ENCODE measurements at regions not wholly inside any gene's neighbourhood (a gene's known extent, or its start where the extent isn't known, plus 50 kb on each side); places are given as distances from the start of the nearest gene placed in this dataset.
"Not testable (repeated sequence)": the region's sequence is repeated elsewhere in the genome, so short reads cannot be mapped to it uniquely, and the experiment has no call there.

- Mint-ChIP-seq H3K27me3 (no peaks in the 10 kb centered on the region), H3K9me3 (no peaks in the 10 kb centered on the region), H3K4me1 (ENCODE audit: unreplicated experiment) (peaks cover 10% of the 10 kb centered on the region), H3K36me3 (no peaks in the 10 kb centered on the region), H3K27ac (no peak overlapping the region), H3K4me3 (no peak overlapping the region)
- DNase-seq (ENCODE audit: extremely low spot score, unreplicated experiment): no peak
- TF ChIP-seq CTCF (conservative IDR thresholded peaks at IDR 0.05): no peak
These were observed 67.3 kb upstream of the VCAN start for GRCh38 chr5:83404182-83404716.

- Mint-ChIP-seq H3K4me1 (ENCODE audit: unreplicated experiment) (peaks cover 10% of the 10 kb centered on the region), H3K27me3 (no peaks in the 10 kb centered on the region), H3K27ac (no peak overlapping the region), H3K36me3 (no peaks in the 10 kb centered on the region), H3K9me3 (no peaks in the 10 kb centered on the region), H3K4me3 (no peak overlapping the region)
- DNase-seq (ENCODE audit: extremely low spot score, unreplicated experiment): no peak
- no peak for TF ChIP-seq CTCF (conservative IDR thresholded peaks at IDR 0.05)
These were observed 65.9 kb upstream of the VCAN start for GRCh38 chr5:83405662-83406061.

- Mint-ChIP-seq H3K27ac (no peak overlapping the region), H3K4me1 (ENCODE audit: unreplicated experiment) (peaks cover under 1% of the 10 kb centered on the region), H3K36me3 (no peaks in the 10 kb centered on the region), H3K27me3 (no peaks in the 10 kb centered on the region), H3K4me3 (no peak overlapping the region), H3K9me3 (no peaks in the 10 kb centered on the region)
- no peak for DNase-seq (ENCODE audit: extremely low spot score, unreplicated experiment)
- no peak for TF ChIP-seq CTCF (conservative IDR thresholded peaks at IDR 0.05)
These were observed 64.6 kb upstream of the VCAN start for GRCh38 chr5:83406906-83407305.

- TF ChIP-seq CTCF (conservative IDR thresholded peaks at IDR 0.05): no peak
- no peak for DNase-seq (ENCODE audit: extremely low spot score, unreplicated experiment)
- no peak overlapping the region for H3K4me3 Mint-ChIP-seq
- H3K36me3 Mint-ChIP-seq: no peaks in the 10 kb centered on the region
- H3K27me3 Mint-ChIP-seq: no peaks in the 10 kb centered on the region
- no peak overlapping the region for H3K27ac Mint-ChIP-seq
- no peaks in the 10 kb centered on the region for H3K9me3 Mint-ChIP-seq
- H3K4me1 Mint-ChIP-seq (ENCODE audit: unreplicated experiment): no peaks in the 10 kb centered on the region
These were observed 63.6 kb upstream of the VCAN start for GRCh38 chr5:83407931-83408330.

- no peak overlapping the region for H3K4me3 Mint-ChIP-seq
- no peak for TF ChIP-seq CTCF (conservative IDR thresholded peaks at IDR 0.05)
- H3K9me3 Mint-ChIP-seq: no peaks in the 10 kb centered on the region
- H3K27me3 Mint-ChIP-seq: no peaks in the 10 kb centered on the region
- no peak overlapping the region for H3K27ac Mint-ChIP-seq
- H3K4me1 Mint-ChIP-seq (ENCODE audit: unreplicated experiment): no peaks in the 10 kb centered on the region
- no peak for DNase-seq (ENCODE audit: extremely low spot score, unreplicated experiment)
- H3K36me3 Mint-ChIP-seq: no peaks in the 10 kb centered on the region
These were observed 62.8 kb upstream of the VCAN start for GRCh38 chr5:83408719-83409118.

- H3K36me3 Mint-ChIP-seq; H3K27me3 Mint-ChIP-seq; H3K27ac Mint-ChIP-seq; DNase-seq (ENCODE audit: extremely low spot score, unreplicated experiment); H3K9me3 Mint-ChIP-seq; H3K4me1 Mint-ChIP-seq (ENCODE audit: unreplicated experiment); H3K4me3 Mint-ChIP-seq: not testable (repeated sequence)
These were observed 61.8 kb upstream of the VCAN start for GRCh38 chr5:83409776-83410175.

GRCh38 chr5:83410319-83410718 lies 61.2 kb upstream of the VCAN start:
- H3K4me1 Mint-ChIP-seq (ENCODE audit: unreplicated experiment); DNase-seq (ENCODE audit: extremely low spot score, unreplicated experiment); H3K9me3 Mint-ChIP-seq; H3K27ac Mint-ChIP-seq; H3K4me3 Mint-ChIP-seq; H3K36me3 Mint-ChIP-seq; H3K27me3 Mint-ChIP-seq: not testable (repeated sequence)
